ENCODE measurements at regions not wholly inside any gene's neighbourhood (a gene's known extent, or its start where the extent isn't known, plus 50 kb on each side); places are given as distances from the start of the nearest gene placed in this dataset.

DNA sequence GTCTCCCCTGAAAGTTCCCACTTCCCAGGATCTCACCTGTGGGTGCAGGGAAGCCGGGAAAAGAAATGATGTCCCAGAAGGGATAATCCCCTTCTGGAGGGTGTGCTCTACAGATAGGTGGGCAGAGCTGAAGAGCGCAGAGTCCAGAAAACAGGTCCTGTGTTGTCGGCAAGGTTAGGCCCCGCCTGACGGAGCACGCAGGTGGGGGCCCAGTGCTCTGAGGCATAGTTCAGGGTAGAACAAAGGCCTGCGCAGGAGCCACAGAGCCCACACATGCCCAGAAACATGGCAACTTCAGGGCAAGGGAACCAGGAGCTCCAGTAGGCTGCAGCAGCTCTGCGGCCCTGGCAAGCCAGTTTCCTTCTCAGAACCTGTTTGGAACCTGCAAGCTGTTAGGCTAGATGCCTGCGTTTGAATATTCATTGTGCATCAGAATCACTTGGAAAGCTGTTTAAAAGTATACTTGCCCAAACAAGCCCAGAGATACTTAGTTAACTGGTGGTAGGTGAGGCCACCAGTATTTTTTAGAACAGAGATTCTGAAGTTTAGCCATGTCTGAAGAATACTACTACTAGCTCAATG lies 386.6 kb downstream of the BUD13 start:
- Mint-ChIP-seq H3K27ac (no peak overlapping the region), H3K4me3 (no peak overlapping the region), H3K9me3 (no peaks in the 10 kb centered on the region), H3K36me3 (ENCODE audit: low read depth) (no peaks in the 10 kb centered on the region), H3K4me1 (peaks cover 10% of the 10 kb centered on the region), H3K27me3 (ENCODE audit: insufficient read depth, low read depth, poor library complexity) (no peaks in the 10 kb centered on the region)
- Histone ChIP-seq H3K36me3 (ENCODE audit: insufficient read depth) (no peaks in the 10 kb centered on the region), H3K9me2 (ENCODE audit: insufficient read depth) (0 out of 2 replicates have a peak, but pooled peaks cover 3% of the 10 kb centered on the region), H3F3A (replicated peaks; ENCODE audit: low read depth) (no peaks in the 10 kb centered on the region), H3K4me3 (no peak overlapping the region), H3K79me2 (replicated peaks; ENCODE audit: insufficient read depth) (no peaks in the 10 kb centered on the region; the same call in 1 of the 2 replicates), H3K27ac (ENCODE audit: low read depth) (no peak overlapping the region), H3K4me2 (0 out of 2 replicates have a peak overlapping the region, but pooled peaks have one; percentile 26), H4K20me1 (replicated peaks; ENCODE audit: insufficient read depth) (no peaks in the 10 kb centered on the region; the same call in 1 of the 2 replicates), H3K4me1 (ENCODE audit: insufficient read depth) (peaks cover 12% of the 10 kb centered on the region), H3K27me3 (ENCODE audit: insufficient read depth) (no peaks in the 10 kb centered on the region), H2AFZ (peak overlapping the region; percentile 47; the same call in 1 of the 2 replicates)
- TF ChIP-seq, protein P1, sequence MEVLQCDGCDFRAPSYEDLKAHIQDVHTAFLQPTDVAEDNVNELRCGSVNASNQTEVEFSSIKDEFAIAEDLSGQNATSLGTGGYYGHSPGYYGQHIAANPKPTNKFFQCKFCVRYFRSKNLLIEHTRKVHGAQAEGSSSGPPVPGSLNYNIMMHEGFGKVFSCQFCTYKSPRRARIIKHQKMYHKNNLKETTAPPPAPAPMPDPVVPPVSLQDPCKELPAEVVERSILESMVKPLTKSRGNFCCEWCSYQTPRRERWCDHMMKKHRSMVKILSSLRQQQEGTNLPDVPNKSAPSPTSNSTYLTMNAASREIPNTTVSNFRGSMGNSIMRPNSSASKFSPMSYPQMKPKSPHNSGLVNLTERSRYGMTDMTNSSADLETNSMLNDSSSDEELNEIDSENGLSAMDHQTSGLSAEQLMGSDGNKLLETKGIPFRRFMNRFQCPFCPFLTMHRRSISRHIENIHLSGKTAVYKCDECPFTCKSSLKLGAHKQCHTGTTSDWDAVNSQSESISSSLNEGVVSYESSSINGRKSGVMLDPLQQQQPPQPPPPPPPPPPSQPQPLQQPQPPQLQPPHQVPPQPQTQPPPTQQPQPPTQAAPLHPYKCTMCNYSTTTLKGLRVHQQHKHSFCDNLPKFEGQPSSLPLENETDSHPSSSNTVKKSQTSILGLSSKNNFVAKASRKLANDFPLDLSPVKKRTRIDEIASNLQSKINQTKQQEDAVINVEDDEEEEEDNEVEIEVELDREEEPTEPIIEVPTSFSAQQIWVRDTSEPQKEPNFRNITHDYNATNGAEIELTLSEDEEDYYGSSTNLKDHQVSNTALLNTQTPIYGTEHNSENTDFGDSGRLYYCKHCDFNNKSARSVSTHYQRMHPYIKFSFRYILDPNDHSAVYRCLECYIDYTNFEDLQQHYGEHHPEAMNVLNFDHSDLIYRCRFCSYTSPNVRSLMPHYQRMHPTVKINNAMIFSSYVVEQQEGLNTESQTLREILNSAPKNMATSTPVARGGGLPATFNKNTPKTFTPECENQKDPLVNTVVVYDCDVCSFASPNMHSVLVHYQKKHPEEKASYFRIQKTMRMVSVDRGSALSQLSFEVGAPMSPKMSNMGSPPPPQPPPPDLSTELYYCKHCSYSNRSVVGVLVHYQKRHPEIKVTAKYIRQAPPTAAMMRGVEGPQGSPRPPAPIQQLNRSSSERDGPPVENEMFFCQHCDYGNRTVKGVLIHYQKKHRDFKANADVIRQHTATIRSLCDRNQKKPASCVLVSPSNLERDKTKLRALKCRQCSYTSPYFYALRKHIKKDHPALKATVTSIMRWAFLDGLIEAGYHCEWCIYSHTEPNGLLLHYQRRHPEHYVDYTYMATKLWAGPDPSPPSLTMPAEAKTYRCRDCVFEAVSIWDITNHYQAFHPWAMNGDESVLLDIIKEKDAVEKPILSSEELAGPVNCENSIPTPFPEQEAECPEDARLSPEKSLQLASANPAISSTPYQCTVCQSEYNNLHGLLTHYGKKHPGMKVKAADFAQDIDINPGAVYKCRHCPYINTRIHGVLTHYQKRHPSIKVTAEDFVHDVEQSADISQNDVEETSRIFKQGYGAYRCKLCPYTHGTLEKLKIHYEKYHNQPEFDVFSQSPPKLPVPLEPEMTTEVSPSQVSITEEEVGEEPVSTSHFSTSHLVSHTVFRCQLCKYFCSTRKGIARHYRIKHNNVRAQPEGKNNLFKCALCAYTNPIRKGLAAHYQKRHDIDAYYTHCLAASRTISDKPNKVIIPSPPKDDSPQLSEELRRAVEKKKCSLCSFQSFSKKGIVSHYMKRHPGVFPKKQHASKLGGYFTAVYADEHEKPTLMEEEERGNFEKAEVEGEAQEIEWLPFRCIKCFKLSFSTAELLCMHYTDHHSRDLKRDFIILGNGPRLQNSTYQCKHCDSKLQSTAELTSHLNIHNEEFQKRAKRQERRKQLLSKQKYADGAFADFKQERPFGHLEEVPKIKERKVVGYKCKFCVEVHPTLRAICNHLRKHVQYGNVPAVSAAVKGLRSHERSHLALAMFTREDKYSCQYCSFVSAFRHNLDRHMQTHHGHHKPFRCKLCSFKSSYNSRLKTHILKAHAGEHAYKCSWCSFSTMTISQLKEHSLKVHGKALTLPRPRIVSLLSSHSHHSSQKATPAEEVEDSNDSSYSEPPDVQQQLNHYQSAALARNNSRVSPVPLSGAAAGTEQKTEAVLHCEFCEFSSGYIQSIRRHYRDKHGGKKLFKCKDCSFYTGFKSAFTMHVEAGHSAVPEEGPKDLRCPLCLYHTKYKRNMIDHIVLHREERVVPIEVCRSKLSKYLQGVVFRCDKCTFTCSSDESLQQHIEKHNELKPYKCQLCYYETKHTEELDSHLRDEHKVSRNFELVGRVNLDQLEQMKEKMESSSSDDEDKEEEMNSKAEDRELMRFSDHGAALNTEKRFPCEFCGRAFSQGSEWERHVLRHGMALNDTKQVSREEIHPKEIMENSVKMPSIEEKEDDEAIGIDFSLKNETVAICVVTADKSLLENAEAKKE (CRISPR knock-in tag; IDR thresholded peaks at IDR 0.05): no peak
- TF ChIP-seq ZNF114 (CRISPR knock-in tag; IDR thresholded peaks at IDR 0.05): no peak
- TF ChIP-seq, protein P2, sequence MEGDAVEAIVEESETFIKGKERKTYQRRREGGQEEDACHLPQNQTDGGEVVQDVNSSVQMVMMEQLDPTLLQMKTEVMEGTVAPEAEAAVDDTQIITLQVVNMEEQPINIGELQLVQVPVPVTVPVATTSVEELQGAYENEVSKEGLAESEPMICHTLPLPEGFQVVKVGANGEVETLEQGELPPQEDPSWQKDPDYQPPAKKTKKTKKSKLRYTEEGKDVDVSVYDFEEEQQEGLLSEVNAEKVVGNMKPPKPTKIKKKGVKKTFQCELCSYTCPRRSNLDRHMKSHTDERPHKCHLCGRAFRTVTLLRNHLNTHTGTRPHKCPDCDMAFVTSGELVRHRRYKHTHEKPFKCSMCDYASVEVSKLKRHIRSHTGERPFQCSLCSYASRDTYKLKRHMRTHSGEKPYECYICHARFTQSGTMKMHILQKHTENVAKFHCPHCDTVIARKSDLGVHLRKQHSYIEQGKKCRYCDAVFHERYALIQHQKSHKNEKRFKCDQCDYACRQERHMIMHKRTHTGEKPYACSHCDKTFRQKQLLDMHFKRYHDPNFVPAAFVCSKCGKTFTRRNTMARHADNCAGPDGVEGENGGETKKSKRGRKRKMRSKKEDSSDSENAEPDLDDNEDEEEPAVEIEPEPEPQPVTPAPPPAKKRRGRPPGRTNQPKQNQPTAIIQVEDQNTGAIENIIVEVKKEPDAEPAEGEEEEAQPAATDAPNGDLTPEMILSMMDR (conservative IDR thresholded peaks at IDR 0.05; ENCODE audit: low read depth in 2 of 2): no peak
- TF ChIP-seq, protein P3, sequence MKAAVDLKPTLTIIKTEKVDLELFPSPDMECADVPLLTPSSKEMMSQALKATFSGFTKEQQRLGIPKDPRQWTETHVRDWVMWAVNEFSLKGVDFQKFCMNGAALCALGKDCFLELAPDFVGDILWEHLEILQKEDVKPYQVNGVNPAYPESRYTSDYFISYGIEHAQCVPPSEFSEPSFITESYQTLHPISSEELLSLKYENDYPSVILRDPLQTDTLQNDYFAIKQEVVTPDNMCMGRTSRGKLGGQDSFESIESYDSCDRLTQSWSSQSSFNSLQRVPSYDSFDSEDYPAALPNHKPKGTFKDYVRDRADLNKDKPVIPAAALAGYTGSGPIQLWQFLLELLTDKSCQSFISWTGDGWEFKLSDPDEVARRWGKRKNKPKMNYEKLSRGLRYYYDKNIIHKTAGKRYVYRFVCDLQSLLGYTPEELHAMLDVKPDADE (IDR thresholded peaks at IDR 0.05): no peak
- TF ChIP-seq ZNF331 (CRISPR knock-in tag; IDR thresholded peaks at IDR 0.05; ENCODE audit: low read depth): no peak
- TF ChIP-seq CREB1 (CRISPR knock-in tag; IDR thresholded peaks at IDR 0.05; ENCODE audit: low read depth): no peak
- TF ChIP-seq POLR2AphosphoS5 (IDR thresholded peaks at IDR 0.05; ENCODE audit: low read depth): no peak
- TF ChIP-seq EZH2 (IDR thresholded peaks at IDR 0.05; ENCODE audit: low read depth, unreplicated experiment): no peak
- TF ChIP-seq, protein P4, sequence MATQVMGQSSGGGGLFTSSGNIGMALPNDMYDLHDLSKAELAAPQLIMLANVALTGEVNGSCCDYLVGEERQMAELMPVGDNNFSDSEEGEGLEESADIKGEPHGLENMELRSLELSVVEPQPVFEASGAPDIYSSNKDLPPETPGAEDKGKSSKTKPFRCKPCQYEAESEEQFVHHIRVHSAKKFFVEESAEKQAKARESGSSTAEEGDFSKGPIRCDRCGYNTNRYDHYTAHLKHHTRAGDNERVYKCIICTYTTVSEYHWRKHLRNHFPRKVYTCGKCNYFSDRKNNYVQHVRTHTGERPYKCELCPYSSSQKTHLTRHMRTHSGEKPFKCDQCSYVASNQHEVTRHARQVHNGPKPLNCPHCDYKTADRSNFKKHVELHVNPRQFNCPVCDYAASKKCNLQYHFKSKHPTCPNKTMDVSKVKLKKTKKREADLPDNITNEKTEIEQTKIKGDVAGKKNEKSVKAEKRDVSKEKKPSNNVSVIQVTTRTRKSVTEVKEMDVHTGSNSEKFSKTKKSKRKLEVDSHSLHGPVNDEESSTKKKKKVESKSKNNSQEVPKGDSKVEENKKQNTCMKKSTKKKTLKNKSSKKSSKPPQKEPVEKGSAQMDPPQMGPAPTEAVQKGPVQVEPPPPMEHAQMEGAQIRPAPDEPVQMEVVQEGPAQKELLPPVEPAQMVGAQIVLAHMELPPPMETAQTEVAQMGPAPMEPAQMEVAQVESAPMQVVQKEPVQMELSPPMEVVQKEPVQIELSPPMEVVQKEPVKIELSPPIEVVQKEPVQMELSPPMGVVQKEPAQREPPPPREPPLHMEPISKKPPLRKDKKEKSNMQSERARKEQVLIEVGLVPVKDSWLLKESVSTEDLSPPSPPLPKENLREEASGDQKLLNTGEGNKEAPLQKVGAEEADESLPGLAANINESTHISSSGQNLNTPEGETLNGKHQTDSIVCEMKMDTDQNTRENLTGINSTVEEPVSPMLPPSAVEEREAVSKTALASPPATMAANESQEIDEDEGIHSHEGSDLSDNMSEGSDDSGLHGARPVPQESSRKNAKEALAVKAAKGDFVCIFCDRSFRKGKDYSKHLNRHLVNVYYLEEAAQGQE (IDR thresholded peaks at IDR 0.05; ENCODE audit: unreplicated experiment): no peak
- TF ChIP-seq NANOG (IDR thresholded peaks at IDR 0.05; ENCODE audit: borderline replicate concordance): no peak
- no peak for TF ChIP-seq STAT1 (IDR thresholded peaks at IDR 0.05; ENCODE audit: unreplicated experiment)
- DNase-seq (ENCODE audit: low spot score): peak; percentile 19
- ATAC-seq: no peak; the same call in 2 of the 3 replicates
